Trophoblast cell (in vitro differentiated cells and primary cell): ENCODE measurements at regions not wholly inside any gene's neighbourhood (a gene's known extent, or its start where the extent isn't known, plus 50 kb on each side); places are given as distances from the start of the nearest gene placed in this dataset.

Experiments
- DNase-seq, 2 donors: peaks; one replicate each; pipeline ENCODE4 v3.0.0-alpha.2; 2016
- H2AFZ ChIP-seq: 2 replicates; pipeline ENCODE4 v1.6.1; 2013; ENCODE audit warnings: low read length, moderate library complexity, mild to moderate bottlenecking; ENCODE audit not compliant: insufficient read depth, poor library complexity
- H2AK5ac ChIP-seq: 2 replicates; pipeline ENCODE4 v1.6.1; 2013; ENCODE audit warnings: mild to moderate bottlenecking, low read length
- H2BK120ac ChIP-seq: 2 replicates; pipeline ENCODE4 v1.6.1; 2013; ENCODE audit warnings: low read length, mild to moderate bottlenecking, moderate library complexity; ENCODE audit not compliant: insufficient read depth, poor library complexity
- H2BK12ac ChIP-seq: 2 replicates; pipeline ENCODE4 v1.6.1; 2013; ENCODE audit warnings: mild to moderate bottlenecking, low read length, moderate library complexity
- H2BK5ac ChIP-seq: 2 replicates; pipeline ENCODE4 v1.6.1; 2013; ENCODE audit warnings: low read length, low read depth, moderate library complexity, mild to moderate bottlenecking; ENCODE audit not compliant: poor library complexity
- H3K14ac ChIP-seq: 2 replicates; pipeline ENCODE4 v1.6.1; 2013; ENCODE audit warnings: mild to moderate bottlenecking, low read length
- H3K18ac ChIP-seq: 2 replicates; pipeline ENCODE4 v1.6.1; 2013; ENCODE audit warnings: mild to moderate bottlenecking, low read length
- H3K23ac ChIP-seq: 2 replicates; pipeline ENCODE4 v1.6.1; 2013; ENCODE audit warnings: low read length
- H3K27ac ChIP-seq: 2 replicates; pipeline ENCODE4 v1.5.1; 2013; ENCODE audit warnings: low read depth, mild to moderate bottlenecking, inconsistent platforms, low read length, moderate library complexity
- H3K27me3 ChIP-seq: 2 replicates; pipeline ENCODE4 v1.6.1; 2013; ENCODE audit warnings: inconsistent platforms, mild to moderate bottlenecking, low read length, moderate library complexity; ENCODE audit not compliant: insufficient read depth
- H3K36me3 ChIP-seq, 2 experiments: 1 replicate in 1 of 2; 2 replicates in 1 of 2; pipeline ENCODE4 v1.6.1; 2013; ENCODE audit warnings: low read length in 2 of 2, mild to moderate bottlenecking in 2 of 2, moderate library complexity in 1 of 2; ENCODE audit not compliant: insufficient read depth in 2 of 2, control insufficient read depth in 1 of 2
- H3K4ac ChIP-seq: 2 replicates; pipeline ENCODE4 v1.6.1; 2013; ENCODE audit warnings: low read depth, mild to moderate bottlenecking, low read length, moderate library complexity
- H3K4me1 ChIP-seq, 2 experiments: 1 replicate in 1 of 2; 2 replicates in 1 of 2; pipeline ENCODE4 v1.6.1; 2013; ENCODE audit warnings: low read length in 2 of 2, mild to moderate bottlenecking in 2 of 2, moderate library complexity in 1 of 2; ENCODE audit not compliant: insufficient read depth in 2 of 2, control insufficient read depth in 1 of 2
- H3K4me2 ChIP-seq: 2 replicates; pipeline ENCODE4 v1.6.1; 2013; ENCODE audit warnings: inconsistent platforms, mild to moderate bottlenecking, low read length, moderate library complexity
- H3K4me3 ChIP-seq: 2 replicates; pipeline ENCODE4 v1.5.1; 2013; ENCODE audit warnings: mild to moderate bottlenecking, low read depth, low read length, inconsistent platforms
- H3K79me1 ChIP-seq: one replicate; pipeline ENCODE4 v1.6.1; 2013; ENCODE audit warnings: low read length
- H3K79me2 ChIP-seq: 2 replicates; pipeline ENCODE4 v1.6.1; 2013; ENCODE audit warnings: low read length, mild to moderate bottlenecking; ENCODE audit not compliant: control insufficient read depth, insufficient read depth, poor library complexity
- H3K9ac ChIP-seq: 2 replicates; pipeline ENCODE4 v1.6.1; 2013; ENCODE audit warnings: mild to moderate bottlenecking, low read length
- H3K9me3 ChIP-seq: 2 replicates; pipeline ENCODE4 v1.6.1; 2013; ENCODE audit warnings: low read depth, mild to moderate bottlenecking, control low read depth, inconsistent platforms, low read length; ENCODE audit not compliant: insufficient read depth
- H4K12ac ChIP-seq: 2 replicates; pipeline ENCODE4 v1.6.1; 2013; ENCODE audit warnings: low read depth, mild to moderate bottlenecking, low read length, moderate library complexity
- H4K8ac ChIP-seq: 2 replicates; pipeline ENCODE4 v1.6.1; 2013; ENCODE audit warnings: low read depth, mild to moderate bottlenecking, low read length, moderate library complexity
- H4K91ac ChIP-seq: one replicate; pipeline ENCODE4 v1.6.1; 2013; ENCODE audit warnings: low read depth, mild to moderate bottlenecking, low read length, moderate library complexity
- WGBS: extraction: QIAGEN DNeasy Blood & Tissue Kit; methylation state at CpG from one replicate; pipeline ENCODE4 v1.1.7; 2013; ENCODE audit warnings: missing lambda C conversion rate; ENCODE audit not compliant: insufficient read length, insufficient coverage; ENCODE audit errors: extremely low coverage; 5-methylcytosine and 5-hydroxymethylcytosine counted together

DNA sequence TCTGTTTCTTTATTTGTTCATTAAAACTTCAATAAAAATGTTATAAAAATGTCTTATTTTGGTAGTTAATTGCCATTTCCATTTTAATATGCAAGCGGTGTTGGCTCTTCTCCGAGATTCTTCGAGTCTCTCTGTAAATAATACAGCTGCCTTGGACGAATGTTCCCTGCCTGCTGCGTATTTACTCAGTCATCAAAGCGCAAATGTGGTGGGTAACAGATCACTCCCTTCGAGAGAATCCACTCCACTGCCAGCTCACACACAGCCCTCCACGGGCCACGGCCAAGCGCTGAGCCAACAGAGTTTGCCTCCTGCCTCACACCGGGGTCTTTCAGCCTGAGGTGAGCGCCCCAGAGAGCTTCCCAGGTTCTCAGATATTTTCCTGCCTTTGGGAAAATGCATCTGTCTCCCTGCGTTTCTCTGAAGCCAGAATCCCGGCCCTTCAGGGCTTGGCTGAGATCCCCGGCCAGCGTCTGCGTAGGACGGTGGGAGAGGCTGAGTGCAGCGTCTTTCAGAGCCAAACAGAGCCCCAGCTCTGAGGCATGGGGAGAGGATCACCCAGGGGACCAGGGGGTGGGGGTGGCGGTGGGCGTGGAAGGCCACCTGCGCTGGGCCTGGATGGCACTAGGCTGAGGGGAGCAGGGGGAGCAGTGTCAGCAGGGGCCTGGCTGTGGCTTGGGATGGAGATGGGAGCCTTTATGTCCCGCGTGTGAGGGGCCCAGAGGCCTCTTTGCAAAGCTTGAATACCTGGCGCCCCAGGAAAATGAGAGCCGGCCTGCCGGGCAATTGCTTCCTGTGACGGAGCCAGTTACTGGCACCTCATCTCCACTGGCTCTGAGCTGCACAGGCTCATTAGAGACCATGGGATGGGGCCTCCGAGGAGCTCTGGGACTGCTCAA, 248.7 kb downstream of the RBFOX3 start:
- DNase-seq, result no peak
- H2BK12ac ChIP-seq, result no peak overlapping the region

DNA sequence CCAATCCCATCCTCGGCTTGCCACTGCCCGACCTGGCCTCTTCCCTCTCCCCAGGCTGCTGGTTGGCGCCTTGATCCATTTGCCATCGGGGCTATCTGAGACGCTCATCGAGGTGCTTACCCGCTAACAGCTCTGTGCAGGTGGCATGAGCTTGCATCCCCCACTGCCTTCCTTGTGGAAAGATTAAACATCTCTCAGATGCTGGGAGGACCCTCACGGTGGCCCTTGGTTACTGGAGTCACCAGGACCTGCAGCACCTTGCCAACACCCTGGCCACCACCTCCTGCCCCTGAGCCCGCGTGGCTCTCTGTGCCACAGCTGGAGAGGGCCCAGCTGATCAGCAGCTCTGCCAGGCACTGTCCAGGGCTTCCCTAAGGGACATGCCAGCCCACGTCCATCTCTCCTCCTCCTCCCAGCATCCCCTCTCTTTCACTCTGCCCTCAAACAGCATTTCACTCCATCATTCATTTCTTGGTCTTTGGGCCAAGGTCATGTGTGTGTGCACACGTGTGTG, 249.6 kb downstream of the RBFOX3 start:
- Histone ChIP-seq H3K4me3 (no peak overlapping the region), H3K18ac (no peak overlapping the region), H3K4me2 (no peak overlapping the region), H3K27me3 (no peaks in the 10 kb centered on the region), H3K9ac (no peak overlapping the region), H2AFZ (no peak overlapping the region), H2BK12ac (no peak overlapping the region), H2BK120ac (no peak overlapping the region), H2AK5ac (no peak overlapping the region), H4K91ac (no peak overlapping the region), H2BK5ac (no peak overlapping the region), H3K27ac (no peak overlapping the region), H4K12ac (no peak overlapping the region), H3K9me3 (no peaks in the 10 kb centered on the region), H3K4me1 (no peaks in the 10 kb centered on the region), H3K79me2 (no peaks in the 10 kb centered on the region), H3K36me3 (no peaks in the 10 kb centered on the region), H3K14ac (no peak overlapping the region), H3K4ac (no peak overlapping the region), H3K23ac (no peak overlapping the region), H3K79me1 (no peaks in the 10 kb centered on the region), H4K8ac (no peak overlapping the region)
- WGBS, result no CpG with 5 or more reads among the region's 12 CpGs
- no peak for DNase-seq

More for the DNA sequence above, 248.7 kb downstream of the RBFOX3 start:
- H3K4me1 ChIP-seq, result no peaks in the 10 kb centered on the region
- H2AFZ ChIP-seq, result no peak overlapping the region
- H2BK5ac ChIP-seq, result no peak overlapping the region
- no peaks in the 10 kb centered on the region for H3K27me3 ChIP-seq
- no peaks in the 10 kb centered on the region for H3K36me3 ChIP-seq
- H2BK120ac ChIP-seq, result no peak overlapping the region
- no peak overlapping the region for H2AK5ac ChIP-seq
- no peak overlapping the region for H4K8ac ChIP-seq
- H3K79me2 ChIP-seq, result no peaks in the 10 kb centered on the region
- peaks cover 2% of the 10 kb centered on the region for H3K9me3 ChIP-seq
- H3K79me1 ChIP-seq, result no peaks in the 10 kb centered on the region
- H3K4me2 ChIP-seq, result no peak overlapping the region
- H4K12ac ChIP-seq, result no peak overlapping the region
- no peak overlapping the region for H3K4me3 ChIP-seq
- no peak overlapping the region for H3K4ac ChIP-seq
- H3K23ac ChIP-seq, result no peak overlapping the region
- no peak overlapping the region for H4K91ac ChIP-seq
- no CpG with 5 or more reads among the region's 29 CpGs for WGBS
- no peak overlapping the region for H3K18ac ChIP-seq
- H3K9ac ChIP-seq, result no peak overlapping the region
- no peak overlapping the region for H3K27ac ChIP-seq
- no peak overlapping the region for H3K14ac ChIP-seq

DNA sequence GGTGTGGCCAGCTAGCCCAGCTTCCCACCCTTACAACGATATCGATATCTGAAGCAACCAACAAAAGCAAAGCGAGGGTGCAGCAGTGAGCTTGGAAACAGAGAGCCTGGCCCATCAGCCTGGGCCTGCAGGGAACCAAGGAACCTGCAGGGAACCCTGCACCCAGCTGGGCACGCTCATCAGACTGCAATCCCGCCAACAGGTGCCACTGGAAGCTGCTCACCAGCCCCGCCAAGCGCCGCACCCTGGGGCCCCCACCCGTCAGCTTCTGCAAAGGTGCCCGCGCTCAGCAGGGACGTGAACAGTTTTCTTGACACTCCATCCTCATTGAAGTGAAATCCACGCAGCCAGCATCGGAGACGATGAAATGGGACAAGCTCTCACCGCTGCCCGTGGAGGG, 250.7 kb downstream of the RBFOX3 start:
- Histone ChIP-seq H3K4ac (no peak overlapping the region), H2AK5ac (no peak overlapping the region), H3K27me3 (no peaks in the 10 kb centered on the region), H4K91ac (no peak overlapping the region), H3K14ac (no peak overlapping the region), H3K4me3 (no peak overlapping the region), H2BK12ac (no peak overlapping the region), H2BK5ac (no peak overlapping the region), H3K9ac (no peak overlapping the region), H3K27ac (no peak overlapping the region), H4K8ac (no peak overlapping the region), H2AFZ (no peak overlapping the region), H2BK120ac (no peak overlapping the region), H4K12ac (no peak overlapping the region), H3K4me2 (no peak overlapping the region), H3K79me1 (no peaks in the 10 kb centered on the region), H3K4me1 (no peaks in the 10 kb centered on the region), H3K18ac (no peak overlapping the region), H3K23ac (no peak overlapping the region), H3K9me3 (peaks cover 2% of the 10 kb centered on the region), H3K79me2 (no peaks in the 10 kb centered on the region), H3K36me3 (no peaks in the 10 kb centered on the region)
- DNase-seq, result no peak
- no CpG with 5 or more reads among the region's 17 CpGs for WGBS

- Histone ChIP-seq H2AK5ac (no peak overlapping the region), H3K4ac (no peak overlapping the region), H2BK5ac (no peak overlapping the region), H2BK120ac (no peak overlapping the region), H4K91ac (no peak overlapping the region), H4K12ac (no peak overlapping the region), H2AFZ (no peak overlapping the region), H4K8ac (no peak overlapping the region), H3K79me1 (no peaks in the 10 kb centered on the region), H3K18ac (no peak overlapping the region), H2BK12ac (no peak overlapping the region), H3K79me2 (no peaks in the 10 kb centered on the region), H3K4me3 (no peak overlapping the region), H3K4me1 (no peaks in the 10 kb centered on the region), H3K9me3 (peaks cover 6% of the 10 kb centered on the region), H3K4me2 (no peak overlapping the region), H3K36me3 (no peaks in the 10 kb centered on the region), H3K9ac (no peak overlapping the region), H3K14ac (no peak overlapping the region), H3K23ac (no peak overlapping the region), H3K27ac (no peak overlapping the region), H3K27me3 (no peaks in the 10 kb centered on the region)
- WGBS, result no CpG with 5 or more reads among the region's 16 CpGs
- no peak for DNase-seq
Observed at GRCh38 chr17:79356839-79357447, 253.9 kb downstream of the RBFOX3 start.
